HG03045 (cell line): ENCODE measurements at regions not wholly inside any gene's neighbourhood (a gene's known extent, or its start where the extent isn't known, plus 50 kb on each side); places are given as distances from the start of the nearest gene placed in this dataset.

Source experiments
- ATAC-seq: cut with Tn5 transposase; IDR thresholded peaks from one replicate; pipeline ENCODE4 v1.9.1; 2021; ENCODE audit warnings: mild to moderate bottlenecking, moderate library complexity; ENCODE audit not compliant: unreplicated experiment

DNA sequence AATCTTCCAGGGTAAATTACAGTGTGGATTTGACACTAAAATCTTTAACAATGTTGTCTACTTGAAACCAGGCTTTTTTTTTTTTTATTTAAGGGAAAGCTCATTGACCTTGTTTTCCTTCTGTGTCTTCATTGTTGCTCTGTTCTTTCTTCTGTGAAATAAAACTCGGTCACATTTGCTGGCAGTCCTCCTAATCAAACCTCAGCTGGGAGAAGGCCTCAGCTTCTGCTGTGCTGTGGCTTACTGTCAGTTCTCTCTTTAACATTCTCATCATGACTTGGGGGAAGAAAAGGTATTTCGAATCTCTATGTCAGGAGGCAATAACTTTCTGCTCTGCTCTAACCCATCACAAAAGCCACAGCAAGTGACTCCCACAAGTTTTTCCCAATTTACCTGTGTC is 268.9 kb downstream of the ZNF608 start:
- ATAC-seq = no peak

- ATAC-seq = no peak
Measured at GRCh38 chr5:124477062-124477461, 269.4 kb downstream of the ZNF608 start.

GRCh38 chr5:124474528-124475215 is 271.8 kb downstream of the ZNF608 start:
- ATAC-seq = no peak

- ATAC-seq = no peak
Measured at GRCh38 chr5:124468671-124469411, 277.6 kb downstream of the ZNF608 start.

GRCh38 chr5:124467745-124468144 is 278.7 kb downstream of the ZNF608 start:
- no peak for ATAC-seq

- ATAC-seq = no peak
Measured at GRCh38 chr5:124466011-124466410, 280.4 kb downstream of the ZNF608 start.

DNA sequence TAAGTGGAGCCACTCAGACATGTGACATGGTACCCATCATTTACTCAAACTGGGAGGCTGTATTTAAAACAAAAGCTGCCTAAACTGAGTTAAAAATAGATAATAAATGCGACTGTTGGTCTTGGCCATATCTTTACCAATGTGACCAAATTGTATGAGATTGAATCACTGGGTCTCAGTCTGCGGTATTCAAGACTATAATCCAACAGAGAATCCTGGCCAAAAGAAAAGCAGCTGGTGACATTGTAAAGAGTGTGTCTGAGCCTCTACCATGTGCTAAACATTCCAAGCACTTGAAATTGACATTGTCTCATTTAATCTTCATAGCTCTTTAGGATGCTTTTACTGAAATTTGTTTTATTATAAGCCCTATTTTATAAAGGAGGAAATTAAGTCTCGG is 282.6 kb downstream of the ZNF608 start:
- ATAC-seq = no peak

DNA sequence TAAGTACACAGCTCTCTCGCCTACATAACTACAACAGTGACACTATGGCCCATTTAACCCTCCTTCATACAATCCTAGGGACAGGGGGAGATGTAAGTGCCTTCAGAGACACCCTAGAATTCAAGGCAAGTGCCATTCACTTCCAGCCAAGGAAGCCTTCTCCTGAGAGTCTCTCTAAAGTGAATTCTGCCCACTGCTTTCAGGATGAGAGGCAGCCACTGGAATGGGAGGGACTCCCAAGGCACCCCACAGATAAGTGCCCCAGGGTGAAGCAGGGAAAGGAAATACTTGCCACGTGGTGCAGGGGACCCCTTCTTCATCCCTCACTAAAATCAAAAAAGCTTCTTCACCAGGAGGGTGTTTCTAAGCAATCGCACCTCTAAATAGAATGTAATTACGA is 283.7 kb downstream of the ZNF608 start:
- ATAC-seq = no peak

GRCh38 chr5:124461941-124462340 is 284.5 kb downstream of the ZNF608 start:
- ATAC-seq = no peak

GRCh38 chr5:124461157-124461556 is 285.3 kb downstream of the ZNF608 start:
- no peak for ATAC-seq

DNA sequence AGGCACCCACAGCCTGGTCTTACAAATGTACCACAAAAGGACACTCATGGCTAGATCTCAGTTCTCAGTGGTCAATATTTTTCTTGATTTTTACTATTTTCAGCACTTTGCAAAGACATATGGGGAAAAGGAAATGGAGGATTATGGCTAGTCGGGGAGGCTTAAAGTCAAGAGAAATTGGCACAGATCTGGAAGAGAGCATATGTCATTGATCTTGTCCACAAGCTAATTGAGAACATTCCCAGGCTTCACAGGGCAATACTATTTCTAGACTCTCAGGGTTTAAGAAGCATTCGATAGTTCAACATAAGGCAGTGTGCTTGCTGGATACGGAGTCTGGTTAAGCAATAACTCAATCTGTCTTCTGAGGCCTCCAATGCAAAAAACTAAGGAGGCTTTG is 285.8 kb downstream of the ZNF608 start:
- no peak for ATAC-seq

DNA sequence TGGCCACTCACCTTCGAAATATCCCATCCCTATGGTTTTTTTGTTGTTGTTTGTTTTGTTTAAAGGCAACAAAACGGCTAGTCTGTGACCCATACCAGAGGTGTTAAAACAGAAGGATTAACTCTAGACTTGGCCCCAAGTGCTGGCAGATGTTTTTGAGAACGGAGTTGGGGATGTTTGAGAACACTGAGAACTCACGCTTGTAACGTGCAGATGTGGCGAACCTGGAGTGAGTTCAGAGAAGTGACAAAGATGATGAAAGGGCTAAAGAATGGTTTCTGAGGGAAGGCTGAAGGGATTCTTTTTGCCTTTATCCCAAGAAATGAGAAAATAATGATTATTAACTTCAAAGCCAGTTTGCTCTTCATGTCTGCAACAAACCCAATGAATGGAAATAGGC is 286.5 kb downstream of the ZNF608 start:
- no peak for ATAC-seq

DNA sequence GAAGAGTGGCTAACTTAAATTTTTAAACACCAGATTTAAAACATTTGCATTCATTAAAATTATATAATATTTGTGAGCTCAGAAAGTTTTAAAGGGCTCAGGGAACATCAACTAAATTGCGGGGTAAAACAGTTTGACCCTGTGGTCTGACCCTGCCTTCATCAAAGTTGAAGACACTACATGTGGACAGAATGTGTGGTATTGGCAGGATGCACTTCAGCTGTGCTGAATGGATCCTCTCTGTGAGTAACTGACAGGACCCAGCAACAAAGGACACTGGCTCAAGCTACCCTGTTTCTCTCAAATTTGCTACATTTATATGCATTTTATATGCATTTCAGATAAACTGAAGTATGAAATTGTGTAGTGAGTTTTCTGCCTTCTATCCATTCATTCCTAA is 288.5 kb downstream of the ZNF608 start:
- ATAC-seq = no peak

DNA sequence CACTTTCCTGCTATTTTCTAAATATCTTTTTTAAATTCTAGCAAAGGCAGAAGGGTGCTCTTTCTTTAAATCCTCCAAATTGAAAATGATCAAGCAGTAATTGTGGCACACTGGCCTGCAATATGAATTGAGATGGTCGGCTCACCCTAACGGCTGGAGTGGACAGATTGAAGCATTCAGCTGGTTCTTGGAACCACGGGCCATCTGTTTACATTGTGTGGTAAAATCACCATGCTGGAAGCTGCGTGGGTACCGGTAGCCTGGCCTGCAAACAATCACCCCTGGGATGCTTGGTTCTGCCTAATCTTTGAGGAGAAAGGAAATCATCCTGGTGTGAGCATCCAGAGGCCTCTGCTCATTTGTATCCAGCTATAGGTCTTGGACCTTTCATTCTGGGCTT is 289.3 kb downstream of the ZNF608 start:
- no peak for ATAC-seq

DNA sequence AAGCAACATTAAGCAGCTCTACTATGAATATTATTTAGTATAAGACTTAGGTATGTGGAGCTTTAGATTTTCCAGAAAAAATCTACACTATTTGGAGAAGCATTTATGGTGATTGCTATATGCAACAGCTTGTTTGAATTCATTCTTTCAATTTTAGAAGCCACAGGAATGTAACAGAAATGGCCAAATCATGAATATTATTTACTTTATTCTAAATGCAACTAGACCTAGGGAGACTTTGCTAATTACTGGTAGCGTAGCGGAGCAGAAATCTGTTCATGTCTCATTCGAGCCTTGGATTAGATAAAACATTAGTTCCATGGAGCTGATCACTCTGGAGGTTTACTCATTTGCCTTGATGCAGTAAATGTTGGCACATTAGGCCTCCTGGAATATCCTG is 290.2 kb downstream of the ZNF608 start:
- ATAC-seq = no peak

DNA sequence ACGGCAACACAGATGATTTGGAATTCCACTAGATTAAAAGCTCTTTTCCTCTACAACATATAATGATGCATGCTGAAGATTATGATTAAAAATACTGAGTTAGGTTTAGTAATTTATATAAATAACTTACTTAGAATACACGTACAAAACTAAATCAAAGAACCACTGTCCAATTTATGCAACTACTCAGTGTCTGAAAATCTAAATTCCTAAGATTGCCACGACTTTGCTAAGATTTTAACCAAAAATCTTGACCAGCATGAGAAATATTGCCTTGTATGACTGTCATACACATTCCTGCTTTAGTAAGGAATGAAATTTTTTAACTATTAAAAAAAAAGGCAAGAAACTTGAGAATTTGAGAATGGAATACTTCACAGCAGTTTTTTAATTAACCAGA is 292.4 kb downstream of the ZNF608 start:
- no peak for ATAC-seq

DNA sequence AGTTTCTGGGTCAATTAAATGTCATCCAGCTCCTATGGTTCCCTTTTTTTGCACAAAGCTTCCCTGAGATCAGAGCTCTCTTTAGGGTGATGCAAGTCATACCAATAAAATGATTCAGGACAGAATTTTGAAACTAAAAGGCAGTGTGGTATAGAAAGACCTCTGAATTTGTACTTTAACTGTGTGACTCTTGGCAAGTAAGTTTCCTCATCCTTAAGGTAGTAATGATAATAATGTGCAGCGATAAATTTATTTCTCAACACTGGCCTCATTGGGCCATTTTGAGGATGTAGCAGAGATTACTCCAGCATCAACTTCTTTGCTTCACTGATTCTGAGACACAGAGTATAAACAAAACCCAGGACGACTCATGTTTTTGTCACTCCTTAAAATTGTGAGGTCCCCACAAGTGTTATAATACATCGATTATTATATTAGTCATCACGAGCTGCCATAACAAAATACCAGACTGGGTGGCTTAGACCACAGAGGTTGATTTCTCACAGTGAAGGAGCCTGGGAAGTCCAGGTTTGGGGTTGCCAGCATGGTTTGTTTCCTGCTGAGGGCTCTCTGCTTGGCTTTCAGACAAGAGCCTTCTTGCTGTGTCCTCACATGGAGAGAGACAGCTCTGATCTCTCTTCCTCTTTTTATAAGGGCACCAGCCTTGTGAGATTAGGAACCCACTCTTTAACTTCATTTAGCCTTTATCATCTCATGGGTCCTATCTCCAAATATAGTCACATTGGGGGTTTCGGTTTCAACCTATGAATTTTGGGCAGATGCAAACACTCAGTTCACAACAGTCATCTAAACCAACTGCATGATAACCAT is 293.0 kb downstream of the ZNF608 start:
- peak; percentile 97 for ATAC-seq

DNA sequence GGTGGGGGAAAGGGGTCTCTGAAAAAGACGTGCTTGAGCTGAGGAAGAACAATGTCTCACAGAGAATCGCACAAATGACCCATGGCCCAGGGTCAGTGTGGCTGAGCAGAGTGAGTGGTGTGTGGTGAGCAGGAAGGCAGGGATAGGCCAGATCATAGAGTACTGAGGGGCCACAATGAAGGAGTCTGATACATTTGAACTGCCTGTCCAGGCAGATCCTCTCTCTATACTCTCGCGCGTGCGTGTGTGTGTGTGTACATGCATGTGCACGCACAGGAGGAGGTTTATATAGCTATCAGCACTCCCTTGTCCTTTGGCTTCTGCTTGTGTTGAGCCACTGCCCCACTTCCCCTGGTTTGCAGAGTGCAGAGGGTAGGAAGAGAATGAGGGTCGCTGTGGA is 294.0 kb downstream of the ZNF608 start:
- ATAC-seq = no peak

DNA sequence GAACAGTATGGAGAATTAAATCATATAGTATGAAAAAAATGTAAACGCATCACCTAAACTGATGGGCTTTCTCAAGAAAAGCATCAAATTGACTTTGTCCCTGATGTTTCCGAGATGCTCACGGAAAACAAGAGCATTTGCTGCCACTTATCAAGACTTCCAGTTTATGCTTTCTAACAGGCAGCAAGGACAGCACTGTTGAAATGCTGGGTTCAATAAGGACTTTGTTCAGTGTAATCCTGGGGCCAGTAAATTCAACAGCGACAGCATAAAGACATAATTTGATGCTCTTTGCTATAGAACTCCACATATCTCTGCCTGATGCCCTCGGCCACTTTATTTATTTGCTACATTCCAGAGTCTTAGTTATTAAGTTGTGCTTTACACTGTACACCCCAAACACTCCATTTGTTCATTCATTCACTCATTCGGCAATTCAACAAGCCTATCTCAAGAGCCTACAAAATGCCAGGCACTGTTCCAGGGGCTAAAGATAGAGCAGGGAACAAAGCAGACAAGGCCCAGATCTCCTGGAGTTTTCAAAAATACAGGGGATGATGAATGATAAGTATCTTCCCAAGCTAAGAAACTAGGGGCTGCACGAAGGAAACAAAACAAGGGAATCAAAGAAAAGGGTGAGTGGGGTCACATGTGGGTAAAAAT is 294.6 kb downstream of the ZNF608 start:
- ATAC-seq = no peak

DNA sequence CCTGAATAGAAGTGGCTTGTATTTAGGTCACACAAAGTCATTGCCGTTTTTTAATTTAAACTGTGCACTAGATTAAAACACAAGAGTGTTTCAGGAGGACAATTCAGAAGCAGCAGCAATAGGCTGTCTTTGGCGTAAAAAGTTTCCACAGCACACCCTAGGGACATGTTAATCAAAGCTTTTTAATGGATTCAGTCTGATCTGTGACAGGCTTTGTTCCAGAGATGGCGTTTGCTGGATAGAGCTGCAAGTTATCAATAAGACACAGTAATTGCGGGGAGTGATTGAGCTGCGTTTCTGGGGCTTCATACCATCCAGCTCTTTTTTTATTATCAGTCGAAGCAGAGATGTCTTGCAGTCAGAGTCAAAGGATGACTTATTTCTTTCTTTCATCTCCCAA is 300.3 kb downstream of the ZNF608 start:
- no peak for ATAC-seq

DNA sequence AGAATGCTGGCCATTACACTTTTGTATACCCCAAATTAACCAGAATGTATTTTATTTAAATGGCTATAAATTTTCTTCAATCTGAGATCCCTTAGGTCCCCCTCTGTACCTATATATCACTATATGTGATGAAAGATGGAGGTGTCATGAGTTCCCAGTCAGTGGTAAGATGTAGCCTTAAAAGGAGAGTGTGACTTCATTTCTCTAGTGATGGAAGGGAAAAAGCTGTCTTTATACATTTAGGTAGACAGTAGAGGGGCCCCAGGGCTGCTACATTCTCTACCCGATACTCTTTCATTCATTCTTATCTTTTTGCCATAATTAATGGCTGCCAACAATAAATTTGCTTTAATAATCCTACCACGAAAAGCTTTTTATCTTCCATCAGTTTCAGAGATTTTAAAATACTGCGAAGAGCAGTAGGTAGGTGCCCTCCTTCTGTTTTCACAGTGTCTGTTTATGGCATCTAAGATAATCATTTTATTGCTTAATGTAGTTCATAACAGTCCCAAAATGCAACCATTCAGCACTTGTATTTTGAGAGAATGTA is 301.3 kb downstream of the ZNF608 start:
- no peak for ATAC-seq
